Right lobe of liver (tissue), 6 donors: ENCODE measurements at regions not wholly inside any gene's neighbourhood (a gene's known extent, or its start where the extent isn't known, plus 50 kb on each side); places are given as distances from the start of the nearest gene placed in this dataset.

Source experiments
- ATAC-seq, 4 donors: fragments of 200-7000 bp; cut with Tn5 transposase; one replicate each; pipeline ENCODE4 v1.9.1; 2020; ENCODE audit warnings: mild to moderate bottlenecking in 4 of 4, moderate library complexity in 4 of 4
- DNase-seq, 3 donors: peaks; one replicate each; pipeline ENCODE4 v3.0.0-alpha.2; 2020
- H3K27ac ChIP-seq, 3 donors: fragments of 200-600 bp; one replicate each; pipeline ENCODE4 v1.8.0; 2022
- H3K27me3 ChIP-seq, 2 donors: fragments of 200-600 bp; one replicate each; pipeline ENCODE4 v1.8.0; 2022
- H3K36me3 ChIP-seq, 4 donors: fragments of 200-600 bp; sonication (generic) in 1 of 4; one replicate each; pipeline versions ENCODE4 v1.5.1 to v1.8.0; 2017 to 2022; ENCODE audit warnings: control low read depth in 1 of 4
- H3K4me1 ChIP-seq, 4 donors: fragments of 200-600 bp; sonication (generic) in 1 of 4; one replicate each; pipeline versions ENCODE4 v1.5.1 to v1.8.0; 2017 to 2022; ENCODE audit warnings: control low read depth in 1 of 4
- H3K4me3 ChIP-seq, 3 donors: fragments of 200-600 bp; one replicate each; pipeline ENCODE4 v1.8.0; 2022
- H3K9me3 ChIP-seq, 4 donors: fragments of 200-600 bp; sonication (generic) in 1 of 4; one replicate each; pipeline versions ENCODE4 v1.5.1 to v1.8.0; 2017 to 2022; ENCODE audit warnings: control low read depth in 1 of 4
- POLR2A ChIP-seq: fragments of 450-650 bp; IDR thresholded peaks from one replicate; pipeline ENCODE4 v1.6.1; 2017; ENCODE audit warnings: antibody characterized with exemption, mild to moderate bottlenecking
- WGBS: methylation state at CpG from one replicate; pipeline ENCODE4 v1.1.6; 2018; ENCODE audit warnings: low coverage, low lambda C conversion rate; ENCODE audit not compliant: insufficient coverage; ENCODE audit errors: missing lambda C conversion rate; 5-methylcytosine and 5-hydroxymethylcytosine counted together
- intact Hi-C, 2 donors: fragments of 100-400 bp; cut with DNase I; formaldehyde crosslinking; loops; one replicate each; pipeline versions ENCODE4 v1.11.2 to v1.14.1; 2022
- TF ChIP-seq, protein P1 (sequence below), 4 donors: fragments of 200-600 bp in 3 of 4; fragments of 450-650 bp in 1 of 4; IDR thresholded peaks; one replicate each; pipeline versions ENCODE4 v1.5.1 to v1.8.0; 2016 to 2022; ENCODE audit warnings: antibody characterized with exemption in 4 of 4, mild to moderate bottlenecking in 2 of 4
- donor health status: DM: no; HTN: yes; CAD: no.
- donor health status: DM: no; HTN: no; CAD: no.
- donor health status: DM: no; HTN: no; CAD: no.
- donor health status: DM: no; HTN: yes; CAD: no.
- donor health status: DM: no; HTN: yes; CAD: no.

DNA sequence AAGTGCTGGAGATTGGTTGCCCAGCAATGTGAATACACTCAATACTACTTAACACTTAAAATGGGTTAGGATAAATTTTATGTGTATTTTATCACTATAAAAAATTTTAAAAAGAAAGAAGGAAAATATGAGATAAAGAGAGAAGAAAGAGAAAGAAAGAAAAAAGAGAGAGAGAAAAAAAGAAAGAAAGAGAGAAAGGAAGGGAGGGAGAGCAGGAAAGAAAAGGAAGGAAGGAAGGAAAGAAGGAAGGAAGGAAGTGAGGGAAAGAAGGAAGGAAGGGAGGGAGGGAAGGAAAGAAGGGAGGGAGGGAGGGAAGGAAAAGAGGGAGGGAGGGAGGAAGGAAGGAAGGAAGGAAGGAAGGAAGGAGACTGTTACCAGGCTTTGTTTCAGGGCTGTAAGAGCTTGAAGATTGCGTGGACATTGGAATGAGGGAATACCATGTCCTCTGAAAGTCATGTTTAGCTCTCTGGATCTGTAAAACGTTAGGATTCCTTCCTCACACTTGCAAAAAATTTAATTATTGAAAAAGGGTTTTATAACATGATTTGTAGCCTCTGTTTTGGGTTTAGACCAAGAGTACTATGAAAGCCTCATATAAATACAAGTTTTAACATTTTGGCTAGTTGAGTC is 152.3 kb upstream of the DAP start:
- Histone ChIP-seq H3K27ac (no peak overlapping the region), H3K27me3 (no peaks in the 10 kb centered on the region), H3K4me3 (no peak overlapping the region), H3K4me1 (no peaks in the 10 kb centered on the region), H3K9me3 (no peaks in the 10 kb centered on the region), H3K36me3 (no peaks in the 10 kb centered on the region)
- DNase-seq (no peak), ATAC-seq (no peak)
- 17% methylated on average over 2 of the region's 2 CpGs for WGBS
- intact Hi-C loops, result no loop called here
- no peak for TF ChIP-seq POLR2A
- TF ChIP-seq, protein P1, sequence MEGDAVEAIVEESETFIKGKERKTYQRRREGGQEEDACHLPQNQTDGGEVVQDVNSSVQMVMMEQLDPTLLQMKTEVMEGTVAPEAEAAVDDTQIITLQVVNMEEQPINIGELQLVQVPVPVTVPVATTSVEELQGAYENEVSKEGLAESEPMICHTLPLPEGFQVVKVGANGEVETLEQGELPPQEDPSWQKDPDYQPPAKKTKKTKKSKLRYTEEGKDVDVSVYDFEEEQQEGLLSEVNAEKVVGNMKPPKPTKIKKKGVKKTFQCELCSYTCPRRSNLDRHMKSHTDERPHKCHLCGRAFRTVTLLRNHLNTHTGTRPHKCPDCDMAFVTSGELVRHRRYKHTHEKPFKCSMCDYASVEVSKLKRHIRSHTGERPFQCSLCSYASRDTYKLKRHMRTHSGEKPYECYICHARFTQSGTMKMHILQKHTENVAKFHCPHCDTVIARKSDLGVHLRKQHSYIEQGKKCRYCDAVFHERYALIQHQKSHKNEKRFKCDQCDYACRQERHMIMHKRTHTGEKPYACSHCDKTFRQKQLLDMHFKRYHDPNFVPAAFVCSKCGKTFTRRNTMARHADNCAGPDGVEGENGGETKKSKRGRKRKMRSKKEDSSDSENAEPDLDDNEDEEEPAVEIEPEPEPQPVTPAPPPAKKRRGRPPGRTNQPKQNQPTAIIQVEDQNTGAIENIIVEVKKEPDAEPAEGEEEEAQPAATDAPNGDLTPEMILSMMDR (IDR thresholded peaks at IDR 0.05), result no peak

DNA sequence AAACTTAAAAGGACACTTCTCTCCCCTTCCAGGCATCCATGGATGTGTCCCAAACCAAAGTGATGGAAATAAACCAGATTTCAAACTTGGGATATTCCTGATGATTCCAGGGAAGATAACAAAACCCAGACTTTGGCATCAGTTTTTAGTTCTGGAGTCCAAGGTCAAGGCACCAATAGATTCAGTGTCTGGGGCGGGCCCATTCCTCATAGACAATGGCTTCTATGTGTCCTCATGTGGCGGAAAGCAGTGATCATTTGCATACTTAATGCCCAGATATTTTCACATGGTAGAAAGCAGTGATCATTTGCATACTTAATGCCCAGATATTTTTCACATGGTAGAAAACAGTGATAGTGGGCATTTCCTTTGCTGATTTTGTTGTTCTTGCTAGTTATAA is 151.4 kb upstream of the DAP start:
- Histone ChIP-seq H3K4me1 (no peaks in the 10 kb centered on the region), H3K36me3 (no peaks in the 10 kb centered on the region), H3K27ac (no peak overlapping the region), H3K9me3 (no peaks in the 10 kb centered on the region), H3K4me3 (no peak overlapping the region), H3K27me3 (no peaks in the 10 kb centered on the region)
- ATAC-seq (no peak), DNase-seq (no peak)
- intact Hi-C loops, result no loop called here
- TF ChIP-seq, protein P1 (IDR thresholded peaks at IDR 0.05), result no peak
- no peak for TF ChIP-seq POLR2A
- WGBS, result 92% methylated on average over 2 of the region's 2 CpGs

DNA sequence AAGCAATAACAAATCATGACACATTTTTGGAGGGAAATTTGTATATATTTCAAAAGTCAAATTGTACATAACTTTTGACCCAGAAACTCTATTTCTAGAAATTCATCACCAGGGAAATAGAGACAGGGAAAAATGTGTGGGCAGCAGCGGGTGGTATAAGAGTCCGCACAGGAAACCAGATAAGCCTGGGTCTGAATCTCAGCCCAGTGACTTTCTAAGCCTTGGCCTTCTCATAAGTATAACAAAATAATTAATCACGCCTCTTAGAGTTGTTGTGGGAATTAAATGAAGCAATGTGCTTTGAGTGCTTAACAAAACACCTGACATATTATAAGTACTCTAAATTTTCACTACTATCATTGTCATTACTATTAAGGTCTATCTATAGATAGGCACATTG is 149.2 kb upstream of the DAP start:
- no peak for DNase-seq
- Histone ChIP-seq H3K4me1 (no peaks in the 10 kb centered on the region), H3K4me3 (no peak overlapping the region), H3K36me3 (no peaks in the 10 kb centered on the region), H3K27ac (no peak overlapping the region), H3K27me3 (no peaks in the 10 kb centered on the region), H3K9me3 (no peaks in the 10 kb centered on the region)
- intact Hi-C loops, result no loop called here
- no peak for ATAC-seq
- WGBS, result 80% methylated on average over 3 of the region's 3 CpGs
- no peak for TF ChIP-seq POLR2A
- TF ChIP-seq, protein P1 (IDR thresholded peaks at IDR 0.05), result no peak

DNA sequence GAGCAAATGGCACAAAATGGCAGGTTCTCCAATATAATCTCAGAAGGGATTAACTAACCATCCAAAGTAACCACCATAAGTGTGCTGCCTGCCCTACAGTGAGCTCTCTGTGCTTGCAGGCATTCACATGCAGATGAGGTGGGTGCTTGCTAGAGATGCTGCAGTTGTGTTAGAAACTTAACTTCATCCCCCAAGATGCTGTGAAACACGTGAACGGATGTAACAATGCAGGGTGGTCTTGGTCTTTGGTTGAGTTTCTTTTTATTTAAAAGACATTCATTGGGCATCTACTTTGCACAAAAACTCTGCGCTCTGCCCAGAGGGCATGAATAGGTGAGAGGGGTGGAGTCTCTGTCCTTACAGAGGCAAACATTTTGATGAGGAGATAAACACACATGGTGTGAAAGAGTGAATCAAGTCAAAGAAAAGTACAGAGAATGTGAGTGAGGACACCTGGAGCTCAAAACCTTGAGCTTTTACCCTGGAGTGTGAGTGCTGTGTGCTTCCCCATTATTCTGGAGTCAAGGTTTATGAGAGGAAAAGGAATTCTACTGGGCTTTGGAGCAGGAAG is 143.9 kb upstream of the DAP start:
- intact Hi-C loops, result no loop called here
- no peaks in the 10 kb centered on the region for H3K27me3 ChIP-seq
- H3K9me3 ChIP-seq, result no peaks in the 10 kb centered on the region
- no peak for DNase-seq
- TF ChIP-seq POLR2A, result no peak
- TF ChIP-seq, protein P1 (IDR thresholded peaks at IDR 0.05), result no peak
- no peaks in the 10 kb centered on the region for H3K4me1 ChIP-seq
- no peak overlapping the region for H3K27ac ChIP-seq
- no peaks in the 10 kb centered on the region for H3K36me3 ChIP-seq
- WGBS, result 41% methylated on average over 3 of the region's 3 CpGs
- ATAC-seq, result no peak
- no peak overlapping the region for H3K4me3 ChIP-seq
